ENCODE measurements at regions not wholly inside any gene's neighbourhood (a gene's known extent, or its start where the extent isn't known, plus 50 kb on each side); places are given as distances from the start of the nearest gene placed in this dataset.

GRCh38 chr3:67781871-67782270 lies 127.5 kb upstream of the SUCLG2 start:
- Histone ChIP-seq H3K4me2 (ENCODE audit: low read depth, low read length, poor library complexity, severe bottlenecking) (no peak overlapping the region), H3K27me3 (ENCODE audit: insufficient read depth, low read length, poor library complexity, severe bottlenecking) (no peaks in the 10 kb centered on the region), H4K20me1 (ENCODE audit: insufficient read depth, low read length, poor library complexity, severe bottlenecking) (no peaks in the 10 kb centered on the region), H3K9ac (ENCODE audit: low read depth, low read length, poor library complexity, severe bottlenecking) (no peak overlapping the region), H3K9me2 (replicated peaks; ENCODE audit: low read depth, low read length) (no peaks in the 10 kb centered on the region), H3K79me2 (ENCODE audit: insufficient read depth, low read length) (no peaks in the 10 kb centered on the region), H3F3A (ENCODE audit: low read depth) (no peaks in the 10 kb centered on the region), H3K36me3 (ENCODE audit: insufficient read depth, low read length) (no peaks in the 10 kb centered on the region), H2AFZ (ENCODE audit: low read length) (no peak overlapping the region), H3K4me1 (ENCODE audit: insufficient read depth, low read length, poor library complexity, severe bottlenecking) (no peaks in the 10 kb centered on the region), H3K9me3 (ENCODE audit: insufficient read depth, low read depth, low read length) (no peaks in the 10 kb centered on the region), H3K4me3 (ENCODE audit: low read length, poor library complexity, severe bottlenecking) (no peak overlapping the region)
- TF ChIP-seq CTCF (conservative IDR thresholded peaks at IDR 0.05; ENCODE audit: low read length) = no peak
- TF ChIP-seq EZH2phosphoT487 (IDR thresholded peaks at IDR 0.05; ENCODE audit: borderline replicate concordance) = no peak

GRCh38 chr3:67781218-67781617 lies 126.8 kb upstream of the SUCLG2 start:
- H3K79me2 ChIP-seq (ENCODE audit: insufficient read depth, low read length) = no peaks in the 10 kb centered on the region
- no peak for TF ChIP-seq CTCF (conservative IDR thresholded peaks at IDR 0.05; ENCODE audit: low read length)
- TF ChIP-seq EZH2phosphoT487 (IDR thresholded peaks at IDR 0.05; ENCODE audit: borderline replicate concordance) = no peak
- no peaks in the 10 kb centered on the region for H3K36me3 ChIP-seq (ENCODE audit: insufficient read depth, low read length)
- no peaks in the 10 kb centered on the region for H4K20me1 ChIP-seq (ENCODE audit: insufficient read depth, low read length, poor library complexity, severe bottlenecking)
- H3K9ac ChIP-seq (ENCODE audit: low read depth, low read length, poor library complexity, severe bottlenecking) = no peak overlapping the region
- no peaks in the 10 kb centered on the region for H3K9me3 ChIP-seq (ENCODE audit: insufficient read depth, low read depth, low read length)
- H2AFZ ChIP-seq (ENCODE audit: low read length) = no peak overlapping the region
- H3K27me3 ChIP-seq (ENCODE audit: insufficient read depth, low read length, poor library complexity, severe bottlenecking) = no peaks in the 10 kb centered on the region
- H3K4me2 ChIP-seq (ENCODE audit: low read depth, low read length, poor library complexity, severe bottlenecking) = no peak overlapping the region
- no peaks in the 10 kb centered on the region for H3K9me2 ChIP-seq (replicated peaks; ENCODE audit: low read depth, low read length)
- H3F3A ChIP-seq (ENCODE audit: low read depth) = no peaks in the 10 kb centered on the region
- H3K4me1 ChIP-seq (ENCODE audit: insufficient read depth, low read length, poor library complexity, severe bottlenecking) = no peaks in the 10 kb centered on the region
- H3K4me3 ChIP-seq (ENCODE audit: low read length, poor library complexity, severe bottlenecking) = no peak overlapping the region

GRCh38 chr3:67774676-67775075 lies 120.3 kb upstream of the SUCLG2 start:
- no peaks in the 10 kb centered on the region for H3F3A ChIP-seq (ENCODE audit: low read depth)
- no peaks in the 10 kb centered on the region for H3K4me1 ChIP-seq (ENCODE audit: insufficient read depth, low read length, poor library complexity, severe bottlenecking)
- no peak overlapping the region for H3K9ac ChIP-seq (ENCODE audit: low read depth, low read length, poor library complexity, severe bottlenecking)
- no peak overlapping the region for H2AFZ ChIP-seq (ENCODE audit: low read length)
- H4K20me1 ChIP-seq (ENCODE audit: insufficient read depth, low read length, poor library complexity, severe bottlenecking) = no peaks in the 10 kb centered on the region
- no peaks in the 10 kb centered on the region for H3K9me3 ChIP-seq (ENCODE audit: insufficient read depth, low read depth, low read length)
- no peaks in the 10 kb centered on the region for H3K9me2 ChIP-seq (replicated peaks; ENCODE audit: low read depth, low read length)
- no peak overlapping the region for H3K4me3 ChIP-seq (ENCODE audit: low read length, poor library complexity, severe bottlenecking)
- no peaks in the 10 kb centered on the region for H3K79me2 ChIP-seq (ENCODE audit: insufficient read depth, low read length)
- no peak overlapping the region for H3K4me2 ChIP-seq (ENCODE audit: low read depth, low read length, poor library complexity, severe bottlenecking)
- TF ChIP-seq EZH2phosphoT487 (IDR thresholded peaks at IDR 0.05; ENCODE audit: borderline replicate concordance) = no peak
- no peak for TF ChIP-seq CTCF (conservative IDR thresholded peaks at IDR 0.05; ENCODE audit: low read length)
- no peaks in the 10 kb centered on the region for H3K36me3 ChIP-seq (ENCODE audit: insufficient read depth, low read length)
- H3K27me3 ChIP-seq (ENCODE audit: insufficient read depth, low read length, poor library complexity, severe bottlenecking) = no peaks in the 10 kb centered on the region
